Cardiac fibroblast (primary cell): ENCODE measurements at regions not wholly inside any gene's neighbourhood (a gene's known extent, or its start where the extent isn't known, plus 50 kb on each side); places are given as distances from the start of the nearest gene placed in this dataset.

ENCODE experiments used
- DNase-seq, 2 donors: peaks; one replicate each; pipeline versions ENCODE4 v3.0.0 to v3.0.0-alpha.2; 2010; ENCODE audit warnings: low read depth in 2 of 2
- H3K4me3 ChIP-seq, 2 donors: replicated peaks in 1 of 2; 1 replicate in 1 of 2; 2 replicates in 1 of 2; pipeline ENCODE4 v1.5.1; 2011; ENCODE audit warnings: low read depth in 2 of 2, low read length in 2 of 2, mild to moderate bottlenecking in 2 of 2, moderate library complexity in 1 of 2
- TF ChIP-seq, protein P1 (sequence below): IDR thresholded peaks from one replicate; pipeline ENCODE4 v1.5.1; 2011; ENCODE audit warnings: low read depth, mild to moderate bottlenecking, low read length, inconsistent platforms

DNA sequence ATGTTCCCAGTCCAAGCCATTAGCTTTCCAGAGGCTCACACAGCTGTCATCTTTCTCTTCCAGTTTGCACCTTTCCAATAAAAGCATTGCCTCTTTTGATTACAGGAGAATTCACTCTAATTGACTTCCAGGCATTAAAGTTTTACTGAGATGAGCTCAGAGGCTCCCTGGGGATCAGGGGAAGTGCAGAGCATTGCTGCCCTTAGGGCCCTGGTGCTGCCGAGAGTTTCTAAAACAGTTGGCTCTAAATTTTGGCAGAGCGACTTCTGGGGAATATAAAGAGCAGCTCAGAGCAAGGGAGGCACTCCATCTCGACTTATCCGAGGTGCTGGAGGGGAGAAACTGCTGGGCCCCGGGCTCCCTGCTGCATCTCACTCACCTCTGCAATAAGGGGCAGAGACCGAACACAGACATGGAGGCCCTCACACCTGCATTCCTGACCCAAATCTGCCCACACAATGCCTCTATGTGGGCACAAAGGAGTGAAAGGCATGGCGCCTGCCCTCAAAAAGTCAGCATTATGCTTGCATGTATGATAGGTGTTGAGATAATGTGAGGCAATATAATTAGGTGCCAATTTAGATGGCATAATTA is 61.7 kb downstream of the SCN11A start:
- H3K4me3 ChIP-seq, result no peak overlapping the region
- peak in 1 of 2 donors; percentile 22 for DNase-seq
- TF ChIP-seq, protein P1, sequence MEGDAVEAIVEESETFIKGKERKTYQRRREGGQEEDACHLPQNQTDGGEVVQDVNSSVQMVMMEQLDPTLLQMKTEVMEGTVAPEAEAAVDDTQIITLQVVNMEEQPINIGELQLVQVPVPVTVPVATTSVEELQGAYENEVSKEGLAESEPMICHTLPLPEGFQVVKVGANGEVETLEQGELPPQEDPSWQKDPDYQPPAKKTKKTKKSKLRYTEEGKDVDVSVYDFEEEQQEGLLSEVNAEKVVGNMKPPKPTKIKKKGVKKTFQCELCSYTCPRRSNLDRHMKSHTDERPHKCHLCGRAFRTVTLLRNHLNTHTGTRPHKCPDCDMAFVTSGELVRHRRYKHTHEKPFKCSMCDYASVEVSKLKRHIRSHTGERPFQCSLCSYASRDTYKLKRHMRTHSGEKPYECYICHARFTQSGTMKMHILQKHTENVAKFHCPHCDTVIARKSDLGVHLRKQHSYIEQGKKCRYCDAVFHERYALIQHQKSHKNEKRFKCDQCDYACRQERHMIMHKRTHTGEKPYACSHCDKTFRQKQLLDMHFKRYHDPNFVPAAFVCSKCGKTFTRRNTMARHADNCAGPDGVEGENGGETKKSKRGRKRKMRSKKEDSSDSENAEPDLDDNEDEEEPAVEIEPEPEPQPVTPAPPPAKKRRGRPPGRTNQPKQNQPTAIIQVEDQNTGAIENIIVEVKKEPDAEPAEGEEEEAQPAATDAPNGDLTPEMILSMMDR, result no peak

DNA sequence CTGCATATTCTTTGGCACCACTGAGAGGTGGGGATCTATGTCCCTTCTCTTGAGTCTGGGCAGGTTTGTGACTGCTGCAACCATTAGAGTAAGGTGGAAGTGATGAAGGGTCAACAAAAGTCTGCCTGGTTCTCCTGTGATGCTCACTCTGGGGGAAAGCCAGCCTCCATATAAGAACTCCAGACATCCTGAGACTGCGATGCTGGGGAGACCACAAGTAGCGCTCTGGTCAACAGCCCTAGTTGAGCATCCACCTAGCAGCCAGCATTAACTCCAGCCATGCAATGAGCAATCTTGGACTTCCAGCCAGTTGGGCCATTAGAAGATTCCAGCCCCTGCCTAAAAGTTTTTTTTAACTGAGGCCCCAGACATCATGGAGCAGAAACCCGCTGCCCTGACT is 62.8 kb downstream of the SCN11A start:
- H3K4me3 ChIP-seq, result no peak overlapping the region
- TF ChIP-seq, protein P1, result no peak
- no peak for DNase-seq

DNA sequence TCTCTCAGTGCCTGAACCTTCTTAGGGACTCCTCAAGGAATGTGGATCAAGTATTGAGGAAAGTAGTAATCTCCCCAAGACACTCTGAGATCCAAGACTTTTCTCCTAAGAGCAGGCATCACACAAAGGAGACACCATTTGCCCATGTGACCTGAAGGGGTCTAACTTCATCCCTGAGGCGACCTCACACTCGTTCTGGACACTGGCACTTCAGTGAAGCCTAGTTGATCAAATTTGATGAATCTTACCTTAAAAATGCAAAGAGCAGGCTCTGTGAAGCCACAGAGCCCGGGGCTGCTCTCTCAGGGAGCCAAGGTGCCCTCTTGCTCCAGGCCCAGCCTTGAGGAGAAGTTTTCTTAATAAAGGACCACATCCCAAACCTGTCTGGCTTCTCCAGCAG is 64.3 kb downstream of the SCN11A start:
- H3K4me3 ChIP-seq, result no peak overlapping the region
- TF ChIP-seq, protein P1, result no peak
- DNase-seq, result no peak

DNA sequence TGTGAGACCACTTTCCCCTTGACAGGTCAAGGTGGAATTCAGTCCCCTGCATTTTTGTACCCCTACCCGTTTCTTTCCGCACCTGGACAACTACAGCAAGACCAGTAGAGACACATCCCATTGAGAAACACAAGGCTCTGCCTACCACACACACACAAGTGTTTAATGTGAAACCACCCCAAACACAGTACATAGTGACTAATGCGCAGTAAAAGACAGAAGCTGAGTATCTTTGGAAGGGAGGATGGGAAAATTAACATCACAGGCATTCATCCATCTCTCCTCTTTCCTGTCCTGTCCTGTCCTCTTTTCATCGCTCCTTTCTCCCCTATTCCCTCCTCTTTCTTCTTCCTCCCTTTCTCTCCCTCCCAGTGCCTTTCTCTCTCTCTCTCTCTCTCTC is 64.8 kb downstream of the SCN11A start:
- peak in 1 of 2 donors; percentile 9 for DNase-seq
- H3K4me3 ChIP-seq, result no peak overlapping the region

DNA sequence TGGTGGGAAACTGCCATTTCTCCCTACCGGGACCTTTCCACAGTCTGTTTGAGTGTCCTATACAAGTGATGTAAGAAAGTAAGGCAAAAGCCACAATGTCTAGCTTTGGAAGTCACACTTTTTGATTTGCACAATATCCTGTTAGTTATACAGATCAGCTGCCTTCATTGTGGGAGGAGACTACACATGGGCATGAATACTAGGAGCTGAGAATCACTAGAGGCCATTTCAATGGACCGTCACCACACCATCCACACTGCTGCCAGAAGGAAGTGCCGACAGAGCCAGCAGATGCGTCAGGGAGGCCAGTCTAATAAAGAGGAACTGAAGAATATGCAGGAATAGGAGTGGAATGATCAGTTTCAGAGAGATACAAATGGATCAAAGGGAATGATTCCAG is 65.8 kb downstream of the SCN11A start:
- TF ChIP-seq, protein P1, result no peak
- no peak overlapping the region for H3K4me3 ChIP-seq

More for the DNA sequence above, 64.8 kb downstream of the SCN11A start:
- TF ChIP-seq, protein P1, result no peak

DNA sequence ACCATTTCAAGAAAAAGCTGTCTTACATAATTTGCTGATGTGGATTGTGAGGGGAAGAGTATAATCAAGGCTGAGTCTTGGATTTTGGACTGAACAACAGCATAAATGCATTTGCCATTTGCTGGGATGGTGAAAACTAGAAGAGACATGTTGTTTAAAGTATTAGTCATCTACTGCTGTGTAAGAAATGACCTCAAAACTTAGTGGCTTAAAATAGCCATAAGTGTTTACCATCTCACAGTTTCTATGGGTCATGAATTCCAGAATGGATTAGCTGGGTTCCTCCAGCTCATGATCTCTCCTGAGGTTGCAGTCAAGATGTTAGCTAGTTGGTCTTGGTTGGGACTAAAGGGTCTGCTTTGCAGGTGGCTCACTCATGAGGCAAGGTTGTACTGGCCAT is 66.2 kb downstream of the SCN11A start:
- peak in 1 of 2 donors; percentile 78 for DNase-seq

More for the DNA sequence above, 65.8 kb downstream of the SCN11A start:
- DNase-seq, result peak in 1 of 2 donors; percentile 60

More for the DNA sequence above, 66.2 kb downstream of the SCN11A start:
- no peak overlapping the region for H3K4me3 ChIP-seq
- TF ChIP-seq, protein P1, result no peak
